Stimulated activated CD8-positive, alpha-beta memory T cell treated with anti-CD3 and anti-CD28 coated beads, Interleukin-12 subunit alpha, Interleukin-12 subunit beta, amount 100 ng/mL, for 24 hours (primary cell): ENCODE measurements at regions not wholly inside any gene's neighbourhood (a gene's known extent, or its start where the extent isn't known, plus 50 kb on each side); places are given as distances from the start of the nearest gene placed in this dataset.
"Not testable (repeated sequence)": the region's sequence is repeated elsewhere in the genome, so short reads cannot be mapped to it uniquely, and the experiment has no call there.

ENCODE experiments used
- DNase-seq: peaks from one replicate; pipeline ENCODE4 v3.0.0-alpha.2; 2020; ENCODE audit errors: extremely low read depth

DNA sequence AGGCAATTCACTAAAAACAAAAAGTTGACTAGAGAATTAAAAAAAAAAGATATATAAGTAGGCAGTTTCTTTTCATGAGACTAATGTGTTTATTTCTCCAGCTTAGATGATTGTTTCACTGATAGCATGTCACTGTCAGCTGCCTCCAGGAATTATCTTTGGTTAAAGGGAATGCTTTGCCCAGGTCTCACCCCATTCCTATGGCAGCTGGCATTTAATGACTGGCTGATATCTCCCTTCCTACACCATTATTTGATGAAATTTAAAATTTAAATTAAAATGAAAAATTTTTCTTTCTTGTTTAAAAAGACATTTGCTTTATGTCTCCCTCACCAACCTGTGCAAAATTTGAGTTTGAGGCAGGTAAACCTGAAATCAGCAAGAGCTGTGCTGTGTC, 214.5 kb upstream of the PRSS1 start:
- no peak for DNase-seq

DNA sequence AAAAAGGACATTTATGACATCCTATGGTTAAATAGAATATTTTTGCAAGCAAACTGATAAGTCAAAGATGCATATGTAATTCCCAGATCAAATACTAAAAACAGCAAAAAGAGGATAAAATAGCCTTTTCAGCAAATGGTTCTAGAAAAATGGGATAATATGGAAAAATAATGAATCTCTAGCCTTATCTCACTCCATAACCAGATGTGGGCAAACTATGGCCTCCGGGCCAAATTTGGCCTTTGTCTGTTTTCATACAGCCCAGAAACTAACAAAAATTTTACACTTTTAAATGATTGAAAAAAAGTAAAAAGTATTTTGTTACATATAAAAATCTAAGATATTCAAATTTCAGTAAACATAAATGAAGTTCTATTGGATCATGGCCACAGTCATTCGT, 215.4 kb upstream of the PRSS1 start:
- no peak for DNase-seq

DNA sequence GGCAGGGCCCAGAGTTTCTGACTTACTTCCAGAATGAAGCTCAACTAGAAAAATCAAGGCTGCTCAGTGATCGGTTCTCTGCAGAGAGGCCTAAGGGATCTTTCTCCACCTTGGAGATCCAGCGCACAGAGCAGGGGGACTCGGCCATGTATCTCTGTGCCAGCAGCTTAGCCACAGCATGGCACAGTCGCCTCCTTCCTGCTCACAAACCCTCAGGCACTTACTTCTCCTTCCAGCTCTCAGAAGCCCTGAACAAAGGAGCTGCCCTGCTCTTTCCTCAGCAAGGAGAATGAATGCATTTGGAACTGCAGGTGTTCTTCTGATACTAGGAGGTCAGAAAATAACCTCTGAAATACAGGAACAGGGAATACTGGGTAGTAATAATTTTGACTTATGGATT, 219.7 kb upstream of the PRSS1 start:
- no peak for DNase-seq

DNA sequence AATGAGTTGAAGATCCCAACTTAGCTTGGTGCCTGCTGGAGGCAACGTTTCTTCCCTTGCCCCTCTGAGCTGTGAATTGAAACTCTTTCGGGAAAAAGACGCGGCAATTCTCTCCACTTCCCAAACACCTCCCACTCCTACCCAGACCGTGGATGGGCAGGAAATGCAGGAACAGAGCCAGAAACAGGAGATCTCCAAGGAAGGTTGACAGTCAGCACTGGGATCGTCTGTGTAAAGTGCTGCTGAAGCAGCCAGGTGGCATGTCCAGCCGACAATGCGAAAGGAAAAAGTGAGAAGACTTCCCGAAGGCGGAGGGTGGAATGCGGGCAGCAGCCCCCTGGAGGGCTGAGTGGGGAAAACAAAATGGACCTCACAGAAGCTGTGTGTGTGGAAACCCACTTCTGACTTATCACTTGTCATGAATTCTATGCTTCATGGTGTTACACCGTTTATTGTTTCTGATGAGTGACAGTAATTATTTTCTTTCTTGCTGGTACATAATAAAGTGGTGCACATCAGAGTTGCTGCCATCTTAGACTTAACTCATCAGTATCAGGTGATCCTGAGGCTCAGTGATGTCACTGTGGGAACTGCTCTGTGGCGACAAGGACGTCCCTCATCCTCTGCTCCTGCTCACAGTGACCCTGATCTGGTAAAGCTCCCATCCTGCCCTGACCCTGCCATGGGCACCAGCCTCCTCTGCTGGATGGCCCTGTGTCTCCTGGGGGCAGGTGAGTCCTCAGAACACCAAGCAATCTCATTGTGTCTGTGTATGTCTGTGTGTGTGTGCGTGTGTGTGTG, 220.5 kb upstream of the PRSS1 start:
- no peak for DNase-seq

GRCh38 chr7:142523821-142524460, 225.3 kb upstream of the PRSS1 start:
- no peak for DNase-seq

DNA sequence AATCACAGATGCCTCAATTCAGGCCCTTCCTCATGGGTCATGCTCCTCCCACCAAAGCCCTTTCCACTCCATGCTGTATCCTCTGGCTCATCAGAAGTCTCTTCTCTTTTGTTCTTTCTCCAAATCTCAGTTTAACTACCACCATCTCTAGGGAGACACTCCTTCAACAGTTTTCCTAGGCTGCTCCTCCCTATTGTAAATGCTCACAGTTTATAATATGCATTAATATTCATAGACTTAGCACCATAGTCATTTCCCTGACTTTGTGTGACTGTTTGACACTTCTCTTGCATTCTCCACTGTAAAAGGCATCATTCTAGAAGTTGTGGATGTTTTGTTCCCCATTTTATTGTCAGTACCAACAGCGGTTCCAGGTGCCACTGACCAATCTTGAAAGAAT, 226.5 kb upstream of the PRSS1 start:
- no peak for DNase-seq

DNA sequence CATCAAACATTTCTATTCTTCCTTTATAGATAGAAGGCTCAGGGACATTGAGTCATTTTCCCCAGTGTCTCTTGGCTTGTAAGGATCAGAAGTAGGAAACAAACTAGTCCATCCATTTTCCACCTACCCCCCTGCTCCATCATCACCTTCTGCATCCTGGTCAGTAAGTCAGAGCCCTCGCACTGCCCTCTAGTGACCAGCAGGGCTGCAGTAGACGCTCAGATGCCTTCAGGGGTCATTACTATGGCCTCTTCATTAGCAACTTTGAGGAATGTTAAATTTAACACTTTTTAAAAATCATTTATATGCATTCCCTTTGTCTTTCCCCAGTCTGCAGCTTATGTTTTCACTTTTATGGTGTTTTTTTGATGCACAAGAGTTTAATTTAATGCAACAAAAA, 228.4 kb upstream of the PRSS1 start:
- DNase-seq = not testable (repeated sequence)

- DNase-seq = not testable (repeated sequence)
Measured at GRCh38 chr7:142520455-142520854, 228.8 kb upstream of the PRSS1 start.

GRCh38 chr7:142519079-142520078, 229.9 kb upstream of the PRSS1 start:
- no peak for DNase-seq

- no peak for DNase-seq
Measured at GRCh38 chr7:142516038-142516501, 233.2 kb upstream of the PRSS1 start.

GRCh38 chr7:142514716-142515115, 234.6 kb upstream of the PRSS1 start:
- not testable (repeated sequence) for DNase-seq

GRCh38 chr7:142513178-142513955, 235.9 kb upstream of the PRSS1 start:
- DNase-seq = no peak

GRCh38 chr7:142511801-142512200, 237.5 kb upstream of the PRSS1 start:
- DNase-seq = no peak

DNA sequence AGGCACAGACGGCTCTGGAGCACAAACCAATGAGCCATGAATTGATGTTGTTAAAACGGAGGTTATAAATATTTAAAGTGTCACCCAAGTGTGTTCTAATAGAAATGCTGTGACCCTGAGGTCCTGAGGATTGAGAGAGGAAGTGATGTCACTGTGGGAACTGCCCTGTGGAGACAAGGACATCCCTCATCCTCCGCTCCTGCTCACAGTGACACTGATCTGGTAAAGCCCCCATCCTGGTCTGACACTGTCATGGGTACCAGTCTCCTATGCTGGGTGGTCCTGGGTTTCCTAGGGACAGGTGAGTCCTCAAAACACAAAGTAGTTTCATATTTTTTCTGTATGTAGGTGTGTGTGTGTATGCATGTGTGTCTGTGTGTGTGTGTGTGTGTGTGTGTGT, 237.9 kb upstream of the PRSS1 start:
- no peak for DNase-seq

GRCh38 chr7:142509235-142509634, 240.0 kb upstream of the PRSS1 start:
- DNase-seq = not testable (repeated sequence)

GRCh38 chr7:142508251-142508650, 241.0 kb upstream of the PRSS1 start:
- no peak for DNase-seq

GRCh38 chr7:142507799-142508198, 241.5 kb upstream of the PRSS1 start:
- no peak for DNase-seq

- DNase-seq = not testable (repeated sequence)
Measured at GRCh38 chr7:142507066-142507465, 242.2 kb upstream of the PRSS1 start.

DNA sequence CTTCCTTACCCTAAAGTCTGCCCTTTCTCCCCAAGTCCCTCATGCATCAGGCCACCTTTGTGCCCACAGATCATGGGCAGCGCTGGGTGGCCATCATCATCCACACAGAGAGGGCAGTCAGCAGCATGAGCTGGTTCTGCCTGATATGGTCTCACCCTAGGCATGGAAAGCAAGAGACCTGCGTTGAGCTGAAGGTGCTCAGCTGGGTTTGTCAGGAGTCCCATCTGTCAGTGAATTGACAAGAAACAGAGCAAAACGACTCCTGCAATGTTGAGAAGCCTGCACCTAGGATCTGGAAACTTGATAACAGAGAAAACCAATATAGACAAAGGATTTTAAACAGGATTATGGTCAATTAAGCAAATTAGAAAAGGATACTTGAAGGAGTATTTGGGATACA, 242.7 kb upstream of the PRSS1 start:
- no peak for DNase-seq

GRCh38 chr7:142503949-142504348, 245.3 kb upstream of the PRSS1 start:
- not testable (repeated sequence) for DNase-seq

DNA sequence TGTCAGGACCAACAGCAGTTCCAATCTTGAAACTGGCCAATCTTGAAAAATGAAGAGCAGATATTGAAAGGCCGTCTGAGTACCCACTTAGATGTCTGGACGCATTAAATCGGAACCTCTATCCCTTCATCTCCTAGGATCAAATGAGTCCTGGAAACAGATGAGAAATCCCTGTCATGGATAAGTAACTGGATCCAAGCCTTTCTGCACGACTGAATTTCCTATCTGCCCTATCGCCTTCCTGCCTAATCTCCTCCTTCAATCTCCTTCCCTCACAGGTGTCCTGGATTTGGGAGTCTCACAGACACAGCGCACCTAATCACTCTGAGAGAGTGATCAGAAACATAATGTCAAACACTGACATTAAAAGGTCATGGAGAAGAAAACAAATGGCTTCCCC, 245.2 kb upstream of the PRSS58 start:
- no peak for DNase-seq
